RWPE1 (cell line): ENCODE measurements at regions not wholly inside any gene's neighbourhood (a gene's known extent, or its start where the extent isn't known, plus 50 kb on each side); places are given as distances from the start of the nearest gene placed in this dataset.

Source experiments
- CTCF ChIA-PET: fragments of 350-600 bp; sonication (Branson Sonifier 250); formaldehyde crosslinking; extraction: SDS; loops from one replicate; lab custom pipeline; 2021; lab: Yijun Ruan, JAX
- POLR2A ChIA-PET: fragments of 400-600 bp; formaldehyde crosslinking; extraction: SDS; loops from one replicate; lab custom pipeline; 2020; ENCODE audit warnings: antibody characterized with exemption; ENCODE audit not compliant: low non-redundant PET; lab: Yijun Ruan, JAX
- DNase-seq: peaks from one replicate; pipeline ENCODE4 v3.0.0; 2012; ENCODE audit warnings: low spot score
- H3K27ac ChIP-seq: fragments of 450-650 bp; 2 replicates; pipeline ENCODE4 v1.5.1; 2017
- TF ChIP-seq, protein P1 (sequence below): fragments of 450-650 bp; conservative IDR thresholded peaks from 2 replicates; pipeline ENCODE4 v1.5.1; 2017; ENCODE audit warnings: low read depth, mild to moderate bottlenecking

DNA sequence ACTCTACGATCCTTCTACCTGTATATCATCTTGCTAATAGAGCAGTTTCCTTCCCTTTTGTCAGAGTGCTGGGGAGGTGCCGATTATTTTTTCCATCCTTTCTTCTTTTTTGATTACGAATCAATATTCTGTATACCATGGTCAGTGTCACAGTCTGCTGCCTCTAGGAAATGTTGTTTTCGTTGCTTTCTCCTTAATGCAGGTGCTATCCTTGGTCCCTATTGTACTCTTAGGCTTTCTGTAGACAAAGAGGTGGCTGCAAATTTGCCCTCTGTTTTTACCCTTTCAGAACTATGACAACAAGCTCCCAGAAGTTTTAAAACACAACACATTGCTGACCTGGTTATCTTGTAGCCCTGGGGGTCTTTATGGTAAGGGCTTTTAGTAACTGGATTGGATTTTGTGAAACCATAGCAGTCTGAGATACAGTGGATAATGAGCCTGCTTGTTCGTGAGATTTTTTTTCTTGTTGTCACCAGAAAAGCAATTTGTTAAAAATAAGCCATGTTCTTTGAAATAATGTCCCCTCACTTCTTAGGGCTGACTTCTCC lies 430.3 kb upstream of the TPM1 start:
- H3K27ac ChIP-seq = no peak overlapping the region
- DNase-seq = no peak
- POLR2A ChIA-PET = no interaction called here
- CTCF ChIA-PET = no interaction called here
- TF ChIP-seq, protein P1, sequence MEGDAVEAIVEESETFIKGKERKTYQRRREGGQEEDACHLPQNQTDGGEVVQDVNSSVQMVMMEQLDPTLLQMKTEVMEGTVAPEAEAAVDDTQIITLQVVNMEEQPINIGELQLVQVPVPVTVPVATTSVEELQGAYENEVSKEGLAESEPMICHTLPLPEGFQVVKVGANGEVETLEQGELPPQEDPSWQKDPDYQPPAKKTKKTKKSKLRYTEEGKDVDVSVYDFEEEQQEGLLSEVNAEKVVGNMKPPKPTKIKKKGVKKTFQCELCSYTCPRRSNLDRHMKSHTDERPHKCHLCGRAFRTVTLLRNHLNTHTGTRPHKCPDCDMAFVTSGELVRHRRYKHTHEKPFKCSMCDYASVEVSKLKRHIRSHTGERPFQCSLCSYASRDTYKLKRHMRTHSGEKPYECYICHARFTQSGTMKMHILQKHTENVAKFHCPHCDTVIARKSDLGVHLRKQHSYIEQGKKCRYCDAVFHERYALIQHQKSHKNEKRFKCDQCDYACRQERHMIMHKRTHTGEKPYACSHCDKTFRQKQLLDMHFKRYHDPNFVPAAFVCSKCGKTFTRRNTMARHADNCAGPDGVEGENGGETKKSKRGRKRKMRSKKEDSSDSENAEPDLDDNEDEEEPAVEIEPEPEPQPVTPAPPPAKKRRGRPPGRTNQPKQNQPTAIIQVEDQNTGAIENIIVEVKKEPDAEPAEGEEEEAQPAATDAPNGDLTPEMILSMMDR = no peak

DNA sequence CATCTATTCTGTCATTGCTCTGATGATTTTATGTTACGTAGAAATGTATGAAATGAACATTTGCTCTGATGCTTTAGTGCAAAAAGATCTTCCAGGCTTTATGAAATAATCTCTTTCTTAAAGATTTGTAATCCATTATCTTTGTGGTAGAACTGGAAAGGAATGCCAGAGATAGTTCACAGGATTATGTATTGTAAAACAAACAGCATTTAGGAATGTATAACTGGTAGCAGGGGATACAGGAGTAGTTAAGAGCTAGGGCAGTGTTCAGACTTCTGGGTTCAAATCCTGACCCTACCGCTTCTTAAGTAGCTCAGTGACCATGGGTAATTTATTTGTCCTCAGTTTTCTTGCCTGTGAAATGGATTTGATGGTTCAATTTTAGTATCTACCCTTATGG lies 429.8 kb upstream of the TPM1 start:
- no peak overlapping the region for H3K27ac ChIP-seq
- no peak for DNase-seq
- CTCF ChIA-PET = no interaction called here
- POLR2A ChIA-PET = no interaction called here
- TF ChIP-seq, protein P1 = no peak

DNA sequence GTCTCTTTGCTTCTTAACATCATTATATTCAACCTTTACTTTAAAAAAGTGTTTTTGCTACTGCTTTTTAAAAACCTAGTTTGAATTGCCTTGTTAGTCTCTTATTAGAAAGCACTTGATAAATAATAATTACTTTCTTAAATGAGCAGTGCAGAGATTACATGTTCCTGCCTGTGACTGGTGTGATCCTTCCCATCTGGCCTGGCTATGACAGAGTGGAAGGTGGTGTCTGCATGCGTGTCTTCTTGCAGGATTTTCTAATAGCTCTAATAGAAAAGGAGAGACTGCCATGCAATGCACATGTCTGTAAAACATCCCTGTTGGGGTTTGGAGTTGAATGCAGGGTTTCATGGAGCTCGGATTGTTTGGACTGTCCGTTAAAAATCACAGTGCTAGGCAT lies 425.8 kb upstream of the TPM1 start:
- POLR2A ChIA-PET = no interaction called here

DNA sequence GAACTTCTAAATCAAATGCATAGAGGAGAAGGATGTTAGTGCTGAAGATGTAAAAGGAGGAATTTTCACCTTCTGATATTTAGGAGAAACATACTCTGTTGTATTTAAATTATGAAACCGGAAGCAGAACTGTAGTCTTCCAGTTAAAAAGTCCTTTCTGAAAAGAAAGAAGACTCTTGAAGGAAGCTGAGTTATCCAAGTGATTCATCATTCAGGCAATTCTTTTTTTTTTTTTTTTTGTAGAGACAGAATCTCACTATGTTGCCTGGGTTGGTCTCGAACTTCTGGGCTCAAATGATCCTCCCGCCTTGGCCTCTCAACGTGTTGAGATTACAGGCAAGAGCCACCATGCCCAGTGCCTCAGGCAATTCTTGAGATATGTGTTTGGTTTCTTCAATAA lies 424.8 kb upstream of the TPM1 start:
- no peak for DNase-seq
- H3K27ac ChIP-seq = no peak overlapping the region
- CTCF ChIA-PET = interaction anchor here (0.6 to 1.0 kb wide), 2 partner anchors 21 to 105 kb away, joined by 3 to 7 read pairs; no protein-coding TSS in a partner anchor
- POLR2A ChIA-PET = no interaction called here
- TF ChIP-seq, protein P1 = no peak

More for the DNA sequence above, 425.8 kb upstream of the TPM1 start:
- H3K27ac ChIP-seq = no peak overlapping the region
- TF ChIP-seq, protein P1 = no peak
- DNase-seq = no peak
- CTCF ChIA-PET = no interaction called here

DNA sequence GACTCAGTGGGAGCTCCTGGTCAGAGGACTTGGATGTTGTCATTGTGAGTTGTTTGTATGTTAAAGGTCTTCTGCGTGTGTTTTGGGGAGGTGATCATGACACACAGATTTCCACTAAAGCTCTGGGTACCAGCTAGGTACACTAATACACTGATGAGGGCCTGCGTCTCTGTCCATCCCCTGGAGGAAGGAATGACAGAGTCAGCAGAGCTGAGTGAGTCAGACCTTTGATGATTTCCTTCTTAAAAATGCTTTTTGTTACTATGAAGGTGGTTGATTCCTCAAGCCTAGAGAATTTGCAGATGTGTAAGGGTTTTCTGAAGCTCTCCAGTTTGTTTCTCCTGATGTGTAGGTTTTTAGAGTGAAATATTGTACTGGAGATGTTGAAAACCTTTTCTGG lies 424.1 kb upstream of the TPM1 start:
- peak; percentile 76 for DNase-seq
- no peak overlapping the region for H3K27ac ChIP-seq
- TF ChIP-seq, protein P1 = no peak
- CTCF ChIA-PET = interaction anchor here (0.6 to 1.0 kb wide), 2 partner anchors 21 to 110 kb away, joined by 3 read pairs; no protein-coding TSS in a partner anchor
- POLR2A ChIA-PET = no interaction called here

DNA sequence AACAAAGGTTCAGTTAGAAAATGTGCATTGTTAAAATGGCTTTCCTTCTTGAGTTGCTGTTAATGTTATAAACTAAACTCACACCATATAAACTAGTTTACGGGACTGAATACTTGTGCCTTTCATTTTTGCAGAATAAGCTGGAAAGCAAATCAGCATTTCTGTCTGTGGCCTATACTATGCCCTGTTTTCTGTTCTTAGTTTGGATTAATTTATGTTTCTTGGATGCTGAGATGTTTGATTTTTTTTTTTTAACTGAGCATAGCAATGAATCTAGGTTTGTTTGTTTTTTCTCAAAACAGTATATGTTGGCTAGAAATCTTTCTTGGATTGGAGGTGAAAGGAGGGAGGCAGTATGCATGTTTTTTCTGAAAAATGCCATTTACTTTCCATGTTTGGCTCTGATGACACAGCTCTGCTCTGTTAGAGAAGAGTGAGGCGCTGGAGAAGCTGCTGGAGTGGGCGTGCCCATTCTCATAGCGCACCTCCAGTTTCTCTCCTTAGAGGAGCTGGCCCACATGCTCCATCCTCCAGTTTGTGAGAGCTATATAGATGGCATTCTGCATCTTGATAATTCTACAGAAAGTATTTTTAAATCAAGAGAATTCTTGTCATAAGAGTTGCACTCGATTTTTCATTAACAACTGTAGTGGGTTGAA lies 423.6 kb upstream of the TPM1 start:
- ChIA-PET POLR2A (no interaction called here), CTCF (interaction anchor here (0.6 to 1.0 kb wide), 2 partner anchors 22 to 258 kb away, joined by 3 read pairs; no protein-coding TSS in a partner anchor)
- TF ChIP-seq, protein P1 = no peak
- no peak for DNase-seq
- H3K27ac ChIP-seq = no peak overlapping the region
